A549 (cell line): ENCODE measurements at regions not wholly inside any gene's neighbourhood (a gene's known extent, or its start where the extent isn't known, plus 50 kb on each side); places are given as distances from the start of the nearest gene placed in this dataset.
"Not testable (repeated sequence)": the region's sequence is repeated elsewhere in the genome, so short reads cannot be mapped to it uniquely, and the experiment has no call there.

ENCODE experiments used
- ATAC-seq, 2 experiments: fragments of 200-7000 bp in 1 of 2; fragments of >200 bp in 1 of 2; cut with Nextera tagmentation in 1 of 2; cut with Tn5 transposase in 1 of 2; 3 replicates each; pipeline versions ENCODE4 v1.8.0 to v1.9.1; 2018 to 2020; ENCODE audit warnings: mild to moderate bottlenecking in 1 of 2, moderate library complexity in 1 of 2
- CTCF ChIA-PET: fragments of 300-600 bp; sonication (Branson Sonifier 250); formaldehyde crosslinking; extraction: SDS; loops from one replicate; lab custom pipeline; 2021; ENCODE audit warnings: antibody characterized with exemption, inconsistent platforms; lab: Yijun Ruan, JAX
- POLR2A ChIA-PET: fragments of 350-600 bp; formaldehyde crosslinking; extraction: SDS; loops from one replicate; lab custom pipeline; 2021; ENCODE audit warnings: antibody characterized with exemption, inconsistent platforms; lab: Yijun Ruan, JAX
- DNase-seq, 2 experiments: peaks; one replicate each; pipeline versions ENCODE4 v3.0.0 to v3.0.0-alpha.2; 2011 to 2016; ENCODE audit warnings: low read depth in 1 of 2, low spot score in 1 of 2
- FAIRE-seq: peaks from 2 replicates; lab custom pipeline; 2011; peaks lifted over from hg19 to GRCh38; lab: Jason Lieb, UNC
- H3K27ac ChIP-seq, 2 experiments: fragments of >200 bp; sonication (Bioruptor Twin); formaldehyde crosslinking; 3 replicates each; pipeline ENCODE4 v1.5.1; 2016 to 2017
- H3K4me1 ChIP-seq: fragments of >200 bp; sonication (Bioruptor Twin); formaldehyde crosslinking; 3 replicates; pipeline ENCODE4 v1.6.1; 2016
- H3K4me2 ChIP-seq: fragments of >200 bp; sonication (Bioruptor Twin); formaldehyde crosslinking; 3 replicates; pipeline ENCODE4 v1.6.1; 2016
- H3K4me3 ChIP-seq: fragments of >200 bp; sonication (Bioruptor Twin); formaldehyde crosslinking; 3 replicates; pipeline ENCODE4 v1.5.1; 2016
- H3K9me3 ChIP-seq: fragments of >200 bp; sonication (Bioruptor Twin); formaldehyde crosslinking; 3 replicates; pipeline ENCODE4 v1.6.1; 2016
- BHLHE40 ChIP-seq: IDR thresholded peaks from 2 replicates; pipeline ENCODE4 v1.6.1; 2012; ENCODE audit warnings: low read depth, low read length, inconsistent platforms
- CBX2 ChIP-seq: fragments of 200-600 bp; sonication (generic); IDR thresholded peaks from 2 replicates; pipeline ENCODE4 v1.6.1; 2016; ENCODE audit warnings: low read depth, mild to moderate bottlenecking, borderline replicate concordance
- CBX8 ChIP-seq: fragments of 200-600 bp; sonication (generic); IDR thresholded peaks from 2 replicates; pipeline ENCODE4 v1.6.1; 2016
- CEBPB ChIP-seq, 2 experiments: fragments of >200 bp in 1 of 2; sonication (Bioruptor Twin) in 1 of 2; formaldehyde crosslinking in 1 of 2; IDR thresholded peaks; 2 replicates each; pipeline ENCODE4 v1.6.1; 2012 to 2016
- CHD4 ChIP-seq: fragments of 200-600 bp; sonication (generic); IDR thresholded peaks from 2 replicates; pipeline ENCODE4 v1.6.1; 2016; ENCODE audit warnings: antibody characterized with exemption, mild to moderate bottlenecking, borderline replicate concordance
- EHMT2 ChIP-seq: fragments of 200-600 bp; sonication (generic); IDR thresholded peaks from 2 replicates; pipeline ENCODE4 v1.6.1; 2016; ENCODE audit warnings: antibody characterized with exemption, low read depth, mild to moderate bottlenecking, moderate library complexity
- HOXA7 ChIP-seq: fragments of 250-450 bp; sonication (Bioruptor Pico); IDR thresholded peaks from 2 replicates; pipeline ENCODE4 v1.5.0; 2020; ENCODE audit warnings: mild to moderate bottlenecking, moderate library complexity
- KDM5A ChIP-seq: fragments of 200-600 bp; sonication (generic); IDR thresholded peaks from 2 replicates; pipeline ENCODE4 v1.6.1; 2016; ENCODE audit warnings: antibody characterized with exemption, mild to moderate bottlenecking
- MAFK ChIP-seq: fragments of 450-650 bp; IDR thresholded peaks from 2 replicates; pipeline ENCODE4 v1.6.1; 2014; ENCODE audit not compliant: partially characterized antibody
- MAZ ChIP-seq: fragments of 150-350 bp; IDR thresholded peaks from 2 replicates; pipeline ENCODE4 v1.6.1; 2014; ENCODE audit warnings: antibody characterized with exemption, low read depth, low read length, borderline replicate concordance
- NPAS2 ChIP-seq: fragments of 250-450 bp; sonication (Bioruptor Pico); IDR thresholded peaks from 2 replicates; pipeline ENCODE4 v1.8.0; 2022; ENCODE audit warnings: mild to moderate bottlenecking, moderate library complexity, borderline replicate concordance
- PHF8 ChIP-seq: fragments of 200-600 bp; sonication (generic); IDR thresholded peaks from 2 replicates; pipeline ENCODE4 v1.6.1; 2016; ENCODE audit warnings: low read depth, mild to moderate bottlenecking, antibody characterized with exemption, moderate library complexity, borderline replicate concordance
- POLR2AphosphoS2 ChIP-seq: conservative IDR thresholded peaks from 2 replicates; pipeline ENCODE4 v1.6.1; 2012; ENCODE audit warnings: low read length, improper control_type of control experiment, inconsistent platforms
- TP53 ChIP-seq: fragments of 250-450 bp; sonication (Bioruptor Pico); IDR thresholded peaks from 2 replicates; pipeline ENCODE4 v1.5.0; 2021; ENCODE audit warnings: mild to moderate bottlenecking, moderate library complexity
- ZSCAN20 ChIP-seq: fragments of 250-450 bp; sonication (Bioruptor Pico); IDR thresholded peaks from 2 replicates; pipeline ENCODE4 v1.8.0; 2022; ENCODE audit warnings: mild to moderate bottlenecking, moderate library complexity
- WGBS: methylation state at CpG from one replicate; pipeline ENCODE4 v1.1.6; 2017; ENCODE audit errors: missing lambda C conversion rate; 5-methylcytosine and 5-hydroxymethylcytosine counted together
- TF ChIP-seq, protein P1 (sequence below): fragments of 450-650 bp; IDR thresholded peaks from 2 replicates; pipeline ENCODE4 v1.6.1; 2014; ENCODE audit warnings: antibody characterized with exemption
- TF ChIP-seq, protein P2 (sequence below): fragments of 200-600 bp; sonication (generic); IDR thresholded peaks from 2 replicates; pipeline ENCODE4 v1.6.1; 2016; ENCODE audit warnings: antibody characterized with exemption, mild to moderate bottlenecking, moderate library complexity

DNA sequence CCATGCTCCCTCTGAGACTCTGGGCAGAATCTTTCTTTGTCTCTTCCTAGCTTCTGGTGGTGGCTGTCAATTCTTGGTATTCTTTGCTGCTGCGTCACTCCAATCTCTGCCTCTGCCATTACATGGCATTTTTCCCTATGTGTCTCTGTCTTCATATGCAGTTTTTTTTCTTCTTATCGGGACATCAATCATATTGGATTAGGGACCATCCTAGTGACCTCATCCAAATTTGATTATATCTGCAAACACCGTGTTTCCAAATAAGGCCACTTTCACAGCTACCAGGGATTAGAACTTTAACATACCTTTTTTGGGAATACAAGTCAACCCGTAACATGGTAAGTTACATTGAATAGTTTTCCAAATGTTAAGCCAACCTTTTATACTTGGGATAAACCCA lies 358.2 kb upstream of the FRG2C start:
- WGBS: 48% methylated on average over 4 of the region's 4 CpGs
- no peak for FAIRE-seq

DNA sequence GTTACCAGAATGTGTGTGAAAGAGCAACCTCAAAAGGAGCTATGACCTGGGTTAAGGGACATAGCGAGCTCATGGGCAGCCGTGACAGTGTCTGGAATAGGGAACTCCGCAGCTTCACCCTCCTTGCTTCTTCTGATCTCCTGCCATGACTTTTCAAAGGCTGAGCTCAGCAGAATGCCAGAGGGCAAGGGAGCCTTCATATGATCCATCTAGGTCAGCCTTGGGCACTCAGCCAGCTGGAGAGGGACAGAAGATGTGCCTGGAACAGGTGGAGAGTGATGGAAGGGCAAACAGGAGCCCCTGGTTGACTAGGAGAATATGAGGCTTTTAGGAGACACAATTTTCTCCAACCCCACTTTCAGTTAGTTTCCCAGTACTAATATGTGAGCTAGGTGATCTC lies 352.8 kb upstream of the FRG2C start:
- FAIRE-seq, CTCF ChIA-PET, H3K4me3 ChIP-seq, H3K4me2 ChIP-seq, H3K4me1 ChIP-seq, H3K9me3 ChIP-seq, ATAC-seq, DNase-seq, H3K27ac ChIP-seq, POLR2A ChIA-PET: not testable (repeated sequence)
- 50% methylated on average over 3 of the region's 3 CpGs for WGBS

More for the DNA sequence above, 358.2 kb upstream of the FRG2C start:
- TF ChIP-seq BHLHE40 (no peak), ZSCAN20 (CRISPR knock-in tag) (no peak), HOXA7 (CRISPR knock-in tag) (no peak), CEBPB (IDR thresholded peaks at IDR 0.05) (no peak), POLR2AphosphoS2 (no peak), CBX8 (no peak), CBX2 (no peak), TP53 (CRISPR knock-in tag) (no peak), MAZ (no peak), PHF8 (no peak)
- TF ChIP-seq, protein P1, sequence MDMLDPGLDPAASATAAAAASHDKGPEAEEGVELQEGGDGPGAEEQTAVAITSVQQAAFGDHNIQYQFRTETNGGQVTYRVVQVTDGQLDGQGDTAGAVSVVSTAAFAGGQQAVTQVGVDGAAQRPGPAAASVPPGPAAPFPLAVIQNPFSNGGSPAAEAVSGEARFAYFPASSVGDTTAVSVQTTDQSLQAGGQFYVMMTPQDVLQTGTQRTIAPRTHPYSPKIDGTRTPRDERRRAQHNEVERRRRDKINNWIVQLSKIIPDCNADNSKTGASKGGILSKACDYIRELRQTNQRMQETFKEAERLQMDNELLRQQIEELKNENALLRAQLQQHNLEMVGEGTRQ: no peak
- TF ChIP-seq, all 56 proteins: peak for 0
- H3K27ac ChIP-seq: no peak overlapping the region
- H3K4me2 ChIP-seq: no peak overlapping the region
- no peaks in the 10 kb centered on the region for H3K9me3 ChIP-seq
- ChIA-PET POLR2A (no interaction called here), CTCF (interaction anchor here (1.0 to 1.2 kb wide), 2 partner anchors 24 to 124 kb away, joined by 3 to 4 read pairs; no protein-coding TSS in a partner anchor)
- no peaks in the 10 kb centered on the region for H3K4me1 ChIP-seq
- no peak for ATAC-seq
- no peak for DNase-seq
- H3K4me3 ChIP-seq: no peak overlapping the region

DNA sequence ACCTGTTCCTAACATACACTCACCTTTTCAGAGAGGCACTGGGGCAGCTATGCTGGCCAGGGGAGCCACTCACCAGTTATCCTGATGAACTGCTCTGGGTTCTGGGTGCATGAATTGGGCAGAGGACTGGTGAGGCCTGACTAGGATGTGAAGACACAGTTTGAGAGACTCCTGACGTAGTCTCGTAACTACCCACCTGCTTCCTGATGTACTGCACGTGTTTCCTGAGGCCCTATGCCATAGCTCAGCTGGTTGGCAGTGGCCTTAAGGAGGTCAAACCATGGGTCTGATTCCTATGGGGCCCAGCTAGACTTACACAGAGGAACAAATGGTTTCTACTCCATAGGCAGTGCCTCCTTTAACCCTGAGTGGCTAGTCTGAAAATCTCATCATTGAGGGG lies 351.7 kb upstream of the FRG2C start:
- H3K4me3 ChIP-seq, DNase-seq, H3K4me2 ChIP-seq, FAIRE-seq, H3K27ac ChIP-seq, H3K9me3 ChIP-seq, CTCF ChIA-PET, H3K4me1 ChIP-seq, ATAC-seq, POLR2A ChIA-PET: not testable (repeated sequence)
- WGBS: 0% methylated on average over 1 of the region's 3 CpGs

DNA sequence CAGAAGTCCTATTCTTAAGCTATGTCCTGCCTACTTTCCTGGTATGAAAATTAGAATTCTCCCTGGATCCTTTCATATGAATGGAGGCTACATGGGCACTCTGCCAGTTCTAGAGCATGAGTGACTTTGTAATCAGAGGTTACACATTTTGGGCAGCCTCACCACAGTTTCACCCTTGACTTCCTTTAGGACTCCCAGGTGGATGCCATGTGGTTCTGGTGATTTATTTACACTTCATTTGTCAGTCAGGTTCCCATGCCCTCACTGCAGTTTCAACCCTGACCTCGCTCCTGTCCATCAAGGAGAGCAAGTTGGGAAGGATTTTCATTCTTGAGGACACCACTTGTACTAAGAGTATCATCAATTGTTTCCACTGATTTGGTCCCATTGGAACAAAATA lies 344.4 kb upstream of the FRG2C start:
- CTCF ChIA-PET, POLR2A ChIA-PET, DNase-seq, ATAC-seq, H3K27ac ChIP-seq, H3K4me3 ChIP-seq, H3K9me3 ChIP-seq, H3K4me1 ChIP-seq, H3K4me2 ChIP-seq: not testable (repeated sequence)
- 0% methylated on average over 1 of the region's 1 CpG for WGBS
- peak; percentile 56 for FAIRE-seq

DNA sequence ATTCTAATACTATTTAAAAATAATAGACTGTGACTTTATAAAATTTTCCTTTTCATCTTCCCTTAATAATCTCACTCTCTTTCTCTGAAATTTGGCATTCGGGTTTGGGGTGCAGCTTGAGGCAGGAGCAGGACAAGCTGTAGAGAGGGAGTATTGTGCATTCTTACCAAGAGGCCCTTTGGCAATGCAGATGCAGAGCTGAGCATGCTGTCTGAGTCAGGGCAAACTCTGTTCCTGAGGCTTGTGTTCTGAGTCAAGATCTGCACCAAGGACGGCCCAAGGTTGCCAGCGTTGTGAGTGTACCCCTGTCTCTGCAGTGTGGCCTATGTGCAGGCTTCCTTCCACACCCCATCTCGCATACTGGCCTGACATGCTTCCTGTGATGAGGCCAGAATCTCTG lies 343.8 kb upstream of the FRG2C start:
- POLR2A ChIA-PET: no interaction called here
- 4% methylated on average over 3 of the region's 4 CpGs for WGBS
- no peak for FAIRE-seq

More for the DNA sequence above, 343.8 kb upstream of the FRG2C start:
- DNase-seq (no peak), ATAC-seq (no peak)
- no peak overlapping the region for H3K4me3 ChIP-seq
- no peaks in the 10 kb centered on the region for H3K9me3 ChIP-seq
- H3K4me1 ChIP-seq: no peaks in the 10 kb centered on the region
- no peak overlapping the region for H3K27ac ChIP-seq
- CTCF ChIA-PET: interaction anchor here (0.9 kb wide), 1 partner anchor 109 kb away, joined by 3 read pairs; no protein-coding TSS in a partner anchor
- no peak overlapping the region for H3K4me2 ChIP-seq
- TF ChIP-seq EHMT2 (no peak), PHF8 (no peak), CHD4 (no peak), HOXA7 (CRISPR knock-in tag) (no peak), MAFK (no peak), NPAS2 (CRISPR knock-in tag) (no peak), KDM5A (no peak)
- TF ChIP-seq, protein P2, sequence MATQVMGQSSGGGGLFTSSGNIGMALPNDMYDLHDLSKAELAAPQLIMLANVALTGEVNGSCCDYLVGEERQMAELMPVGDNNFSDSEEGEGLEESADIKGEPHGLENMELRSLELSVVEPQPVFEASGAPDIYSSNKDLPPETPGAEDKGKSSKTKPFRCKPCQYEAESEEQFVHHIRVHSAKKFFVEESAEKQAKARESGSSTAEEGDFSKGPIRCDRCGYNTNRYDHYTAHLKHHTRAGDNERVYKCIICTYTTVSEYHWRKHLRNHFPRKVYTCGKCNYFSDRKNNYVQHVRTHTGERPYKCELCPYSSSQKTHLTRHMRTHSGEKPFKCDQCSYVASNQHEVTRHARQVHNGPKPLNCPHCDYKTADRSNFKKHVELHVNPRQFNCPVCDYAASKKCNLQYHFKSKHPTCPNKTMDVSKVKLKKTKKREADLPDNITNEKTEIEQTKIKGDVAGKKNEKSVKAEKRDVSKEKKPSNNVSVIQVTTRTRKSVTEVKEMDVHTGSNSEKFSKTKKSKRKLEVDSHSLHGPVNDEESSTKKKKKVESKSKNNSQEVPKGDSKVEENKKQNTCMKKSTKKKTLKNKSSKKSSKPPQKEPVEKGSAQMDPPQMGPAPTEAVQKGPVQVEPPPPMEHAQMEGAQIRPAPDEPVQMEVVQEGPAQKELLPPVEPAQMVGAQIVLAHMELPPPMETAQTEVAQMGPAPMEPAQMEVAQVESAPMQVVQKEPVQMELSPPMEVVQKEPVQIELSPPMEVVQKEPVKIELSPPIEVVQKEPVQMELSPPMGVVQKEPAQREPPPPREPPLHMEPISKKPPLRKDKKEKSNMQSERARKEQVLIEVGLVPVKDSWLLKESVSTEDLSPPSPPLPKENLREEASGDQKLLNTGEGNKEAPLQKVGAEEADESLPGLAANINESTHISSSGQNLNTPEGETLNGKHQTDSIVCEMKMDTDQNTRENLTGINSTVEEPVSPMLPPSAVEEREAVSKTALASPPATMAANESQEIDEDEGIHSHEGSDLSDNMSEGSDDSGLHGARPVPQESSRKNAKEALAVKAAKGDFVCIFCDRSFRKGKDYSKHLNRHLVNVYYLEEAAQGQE: no peak
